ENCODE measurements at regions not wholly inside any gene's neighbourhood (a gene's known extent, or its start where the extent isn't known, plus 50 kb on each side); places are given as distances from the start of the nearest gene placed in this dataset.

DNA sequence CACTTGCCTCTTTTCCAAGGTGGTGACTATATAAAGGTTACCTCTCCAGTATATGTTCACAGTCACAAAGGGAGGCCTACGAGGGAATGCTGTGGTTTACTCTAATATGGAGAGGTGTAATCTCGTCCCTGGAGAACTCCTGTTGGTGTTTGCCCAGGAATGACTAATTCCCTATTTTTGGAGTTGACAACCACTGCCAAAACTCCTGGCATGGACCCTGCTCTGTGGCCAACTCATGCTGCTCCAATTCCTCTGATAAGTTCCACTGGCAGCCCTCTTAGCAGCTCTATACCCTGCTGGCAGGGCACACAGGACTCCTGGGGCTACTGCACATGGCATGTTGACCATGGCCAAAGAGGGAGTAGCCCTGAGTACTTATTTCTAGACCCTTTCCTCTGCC, 418.7 kb upstream of the ANO5 start:
- ATAC-seq (no peak), DNase-seq (ENCODE audit: extremely low read depth in 1 of 4, low spot score in 3 of 4) (no peak), FAIRE-seq (no peak)
- Histone ChIP-seq H2AFZ (ENCODE audit: low read depth, low read length) (no peak overlapping the region), H3K4me2 (ENCODE audit: insufficient read depth, low read length) (no peak overlapping the region), H3K9me1 (ENCODE audit: control insufficient read depth, insufficient read depth, low read length) (no peaks in the 10 kb centered on the region), H3K36me3 (ENCODE audit: control insufficient read depth, insufficient read depth, low read length) (no peaks in the 10 kb centered on the region), H3K79me2 (ENCODE audit: control insufficient read depth, insufficient read depth, low read length) (no peaks in the 10 kb centered on the region), H3K9ac (ENCODE audit: insufficient read depth in 1 of 2, low read depth in 2 of 2, low read length in 2 of 2) (no peak overlapping the region), H3K27ac (ENCODE audit: extremely low read depth, low read depth, low read length) (no peak overlapping the region), H3K4me3 (no peak overlapping the region), H4K20me1 (replicated peaks; ENCODE audit: control insufficient read depth, insufficient read depth, low read length) (no peaks in the 10 kb centered on the region), H3K4me1 (replicated peaks in 1 of 2; ENCODE audit: control insufficient read depth in 2 of 2, insufficient read depth in 2 of 2, low read length in 2 of 2) (no peaks in the 10 kb centered on the region), H3K9me3 (replicated peaks; ENCODE audit: control insufficient read depth, insufficient read depth, low read depth, low read length) (no peaks in the 10 kb centered on the region; the same call in 1 of the 2 replicates), H3K27me3 (ENCODE audit: control insufficient read depth in 2 of 2, insufficient read depth in 2 of 2, low read length in 2 of 2) (no peaks in the 10 kb centered on the region)
- 0% methylated on average over 2 of the region's 2 CpGs for WGBS (ENCODE audit: insufficient coverage, low coverage, missing lambda C conversion rate)
- CTCF ChIA-PET (ENCODE audit: low intra/inter-chr PET ratio): no interaction called here
- intact Hi-C loops (cut with micrococcal nuclease): no loop called here
- in situ Hi-C loops (cut with MboI): no loop called here
- BruUV-seq (replicated peaks): no TSS peak
- POLR2A ChIA-PET: no interaction called here
- no peak for TF ChIP-seq TCFL5 (CRISPR knock-in tag; conservative IDR thresholded peaks at IDR 0.05)
- TF ChIP-seq WHSC1 (IDR thresholded peaks at IDR 0.05; ENCODE audit: low read length): no peak
- no peak for TF ChIP-seq AFF4 (CRISPR knock-in tag; IDR thresholded peaks at IDR 0.05)

- Histone ChIP-seq H3K9me1 (ENCODE audit: control insufficient read depth, insufficient read depth, low read length) (no peaks in the 10 kb centered on the region), H3K4me3 (no peak overlapping the region), H3K9me3 (replicated peaks; ENCODE audit: control insufficient read depth, insufficient read depth, low read depth, low read length) (no peaks in the 10 kb centered on the region; the same call in 1 of the 2 replicates), H3K79me2 (ENCODE audit: control insufficient read depth, insufficient read depth, low read length) (no peaks in the 10 kb centered on the region), H3K4me2 (ENCODE audit: insufficient read depth, low read length) (no peak overlapping the region), H3K27me3 (ENCODE audit: control insufficient read depth in 2 of 2, insufficient read depth in 2 of 2, low read length in 2 of 2) (no peaks in the 10 kb centered on the region), H3K4me1 (replicated peaks in 1 of 2; ENCODE audit: control insufficient read depth in 2 of 2, insufficient read depth in 2 of 2, low read length in 2 of 2) (no peaks in the 10 kb centered on the region), H3K36me3 (ENCODE audit: control insufficient read depth, insufficient read depth, low read length) (no peaks in the 10 kb centered on the region), H3K9ac (ENCODE audit: insufficient read depth in 1 of 2, low read depth in 2 of 2, low read length in 2 of 2) (no peak overlapping the region), H2AFZ (ENCODE audit: low read depth, low read length) (no peak overlapping the region), H3K27ac (ENCODE audit: extremely low read depth, low read depth, low read length) (no peak overlapping the region), H4K20me1 (replicated peaks; ENCODE audit: control insufficient read depth, insufficient read depth, low read length) (no peaks in the 10 kb centered on the region)
- ATAC-seq: no peak
- CTCF ChIA-PET (ENCODE audit: low intra/inter-chr PET ratio): no interaction called here
- DNase-seq (ENCODE audit: extremely low read depth in 1 of 4, low spot score in 3 of 4): no peak
- intact Hi-C loops (cut with micrococcal nuclease): no loop called here
- no peak for FAIRE-seq
- POLR2A ChIA-PET: no interaction called here
- BruUV-seq (replicated peaks): no TSS peak
- in situ Hi-C loops (cut with MboI): no loop called here
- TF ChIP-seq OTX1 (CRISPR knock-in tag; IDR thresholded peaks at IDR 0.05): no peak
- no peak for TF ChIP-seq ELF1 (tag; IDR thresholded peaks at IDR 0.05)
- TF ChIP-seq CHCHD3 (CRISPR knock-in tag; IDR thresholded peaks at IDR 0.05): no peak
- TF ChIP-seq, protein P1, sequence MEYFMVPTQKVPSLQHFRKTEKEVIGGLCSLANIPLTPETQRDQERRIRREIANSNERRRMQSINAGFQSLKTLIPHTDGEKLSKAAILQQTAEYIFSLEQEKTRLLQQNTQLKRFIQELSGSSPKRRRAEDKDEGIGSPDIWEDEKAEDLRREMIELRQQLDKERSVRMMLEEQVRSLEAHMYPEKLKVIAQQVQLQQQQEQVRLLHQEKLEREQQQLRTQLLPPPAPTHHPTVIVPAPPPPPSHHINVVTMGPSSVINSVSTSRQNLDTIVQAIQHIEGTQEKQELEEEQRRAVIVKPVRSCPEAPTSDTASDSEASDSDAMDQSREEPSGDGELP (CRISPR knock-in tag; IDR thresholded peaks at IDR 0.05; ENCODE audit: borderline replicate concordance): no peak
- TF ChIP-seq SPI1 (IDR thresholded peaks at IDR 0.05; ENCODE audit: borderline replicate concordance, low read depth, low read length): no peak
- no peak for TF ChIP-seq ZNF699 (CRISPR knock-in tag; IDR thresholded peaks at IDR 0.05; ENCODE audit: insufficient replicate concordance)
- TF ChIP-seq, protein P2, sequence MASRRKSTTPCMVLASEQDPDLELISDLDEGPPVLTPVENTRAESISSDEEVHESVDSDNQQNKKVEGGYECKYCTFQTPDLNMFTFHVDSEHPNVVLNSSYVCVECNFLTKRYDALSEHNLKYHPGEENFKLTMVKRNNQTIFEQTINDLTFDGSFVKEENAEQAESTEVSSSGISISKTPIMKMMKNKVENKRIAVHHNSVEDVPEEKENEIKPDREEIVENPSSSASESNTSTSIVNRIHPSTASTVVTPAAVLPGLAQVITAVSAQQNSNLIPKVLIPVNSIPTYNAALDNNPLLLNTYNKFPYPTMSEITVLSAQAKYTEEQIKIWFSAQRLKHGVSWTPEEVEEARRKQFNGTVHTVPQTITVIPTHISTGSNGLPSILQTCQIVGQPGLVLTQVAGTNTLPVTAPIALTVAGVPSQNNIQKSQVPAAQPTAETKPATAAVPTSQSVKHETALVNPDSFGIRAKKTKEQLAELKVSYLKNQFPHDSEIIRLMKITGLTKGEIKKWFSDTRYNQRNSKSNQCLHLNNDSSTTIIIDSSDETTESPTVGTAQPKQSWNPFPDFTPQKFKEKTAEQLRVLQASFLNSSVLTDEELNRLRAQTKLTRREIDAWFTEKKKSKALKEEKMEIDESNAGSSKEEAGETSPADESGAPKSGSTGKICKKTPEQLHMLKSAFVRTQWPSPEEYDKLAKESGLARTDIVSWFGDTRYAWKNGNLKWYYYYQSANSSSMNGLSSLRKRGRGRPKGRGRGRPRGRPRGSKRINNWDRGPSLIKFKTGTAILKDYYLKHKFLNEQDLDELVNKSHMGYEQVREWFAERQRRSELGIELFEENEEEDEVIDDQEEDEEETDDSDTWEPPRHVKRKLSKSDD (conservative IDR thresholded peaks at IDR 0.05; ENCODE audit: low read length): no peak
These were observed 417.0 kb upstream of the ANO5 start for GRCh38 chr11:21775911-21776310.
